H1 (cell line): ENCODE measurements at regions not wholly inside any gene's neighbourhood (a gene's known extent, or its start where the extent isn't known, plus 50 kb on each side); places are given as distances from the start of the nearest gene placed in this dataset.

Experiments used
- CTCF ChIA-PET: fragments of 300-600 bp; sonication (Branson Sonifier 250); formaldehyde crosslinking; loops from one replicate; lab custom pipeline; 2021; ENCODE audit not compliant: partially characterized antibody; lab: Charles Lee
- POLR2A ChIA-PET: fragments of 300-600 bp; sonication (Branson Sonifier 250); formaldehyde crosslinking; loops from one replicate; lab custom pipeline; 2021; ENCODE audit warnings: inconsistent platforms; ENCODE audit not compliant: partially characterized antibody; lab: Charles Lee
- DNase-seq, 2 experiments: peaks; one replicate each; pipeline versions ENCODE4 v3.0.0 to v3.0.0-alpha.2; 2010 to 2022; ENCODE audit warnings: low spot score in 2 of 2, low read depth in 1 of 2, mixed read lengths in 1 of 2
- FAIRE-seq: peaks from 2 replicates; lab custom pipeline; 2011; peaks lifted over from hg19 to GRCh38; lab: Jason Lieb, UNC
- H2AFZ ChIP-seq: 2 replicates; pipeline ENCODE4 v1.8.1; 2012; ENCODE audit warnings: low read length, inconsistent platforms
- H2AK5ac ChIP-seq: 2 replicates; pipeline ENCODE4 v1.6.1; 2013; ENCODE audit warnings: low read depth, low read length
- H2BK120ac ChIP-seq: replicated peaks from 2 replicates; pipeline ENCODE3; 2013; ENCODE audit warnings: low read depth, low read length, inconsistent platforms
- H2BK12ac ChIP-seq: 2 replicates; pipeline ENCODE4 v1.6.1; 2013; ENCODE audit warnings: low read depth, low read length
- H2BK15ac ChIP-seq: 2 replicates; pipeline ENCODE4 v1.6.1; 2013; ENCODE audit warnings: low read length
- H2BK20ac ChIP-seq: 2 replicates; pipeline ENCODE4 v1.6.1; 2013; ENCODE audit warnings: low read length
- H2BK5ac ChIP-seq: 2 replicates; pipeline ENCODE4 v1.6.1; 2013; ENCODE audit warnings: low read depth, low read length
- H3K14ac ChIP-seq: 2 replicates; pipeline ENCODE4 v1.6.1; 2013; ENCODE audit warnings: inconsistent platforms; ENCODE audit not compliant: insufficient read length
- H3K18ac ChIP-seq: 2 replicates; pipeline ENCODE4 v1.6.1; 2013; ENCODE audit warnings: low read length; ENCODE audit errors: extremely low read depth
- H3K23ac ChIP-seq: 2 replicates; pipeline ENCODE4 v1.6.1; 2013; ENCODE audit warnings: inconsistent platforms; ENCODE audit not compliant: insufficient read length
- H3K23me2 ChIP-seq: 2 replicates; pipeline ENCODE4 v1.6.1; 2013; ENCODE audit warnings: low read depth, low read length
- H3K27ac ChIP-seq: 2 replicates; pipeline ENCODE4 v1.6.1; 2011; ENCODE audit warnings: low read depth, low read length, inconsistent platforms
- H3K27me3 ChIP-seq, 4 experiments: replicated peaks in 1 of 4; 1 replicate in 1 of 4; 2 replicates in 3 of 4; pipeline versions ENCODE4 v1.6.1 to v1.8.1; 2011 to 2013; ENCODE audit warnings: low read length in 3 of 4, mild to moderate bottlenecking in 3 of 4, inconsistent platforms in 2 of 4, mixed read lengths in 2 of 4, moderate library complexity in 1 of 4; ENCODE audit not compliant: control insufficient read depth in 3 of 4, insufficient read depth in 3 of 4; ENCODE audit errors: extremely low read depth in 1 of 4
- H3K36me3 ChIP-seq, 4 experiments: 2 replicates each; pipeline versions ENCODE4 v1.6.1 to v1.8.1; 2011 to 2013; ENCODE audit warnings: mild to moderate bottlenecking in 4 of 4, low read length in 3 of 4, moderate library complexity in 2 of 4, control low read depth in 1 of 4, inconsistent platforms in 1 of 4; ENCODE audit not compliant: insufficient read depth in 4 of 4, control insufficient read depth in 2 of 4
- H3K4ac ChIP-seq: replicated peaks from 2 replicates; pipeline ENCODE3; 2013; ENCODE audit warnings: low read length, low read depth, mixed read lengths, inconsistent platforms; ENCODE audit not compliant: insufficient read length
- H3K4me1 ChIP-seq, 4 experiments: replicated peaks in 1 of 4; 1 replicate in 1 of 4; 2 replicates in 3 of 4; pipeline versions ENCODE4 v1.6.1 to v1.8.1; 2011 to 2013; ENCODE audit warnings: low read length in 3 of 4, inconsistent platforms in 2 of 4, mixed read lengths in 1 of 4; ENCODE audit not compliant: insufficient read depth in 4 of 4, control insufficient read depth in 3 of 4
- H3K4me2 ChIP-seq, 2 experiments: 2 replicates each; pipeline versions ENCODE4 v1.6.1 to v1.8.1; 2011 to 2013; ENCODE audit warnings: low read depth in 2 of 2, low read length in 2 of 2, control low read depth in 1 of 2, inconsistent platforms in 1 of 2, mild to moderate bottlenecking in 1 of 2; ENCODE audit not compliant: insufficient read depth in 1 of 2
- H3K4me3 ChIP-seq, 4 experiments: fragments of 200-600, 300-600 bp in 1 of 4; sonication (generic), shearing (Covaris generic), sonication (Bioruptor Twin) in 1 of 4; 2 replicates each; pipeline versions ENCODE4 v1.5.1 to v1.8.1; 2011 to 2016; ENCODE audit warnings: low read length in 4 of 4, low read depth in 3 of 4, control low read depth in 2 of 4, inconsistent platforms in 2 of 4, mild to moderate bottlenecking in 2 of 4, mixed read lengths in 1 of 4, moderate library complexity in 1 of 4; ENCODE audit not compliant: insufficient read depth in 2 of 4; ENCODE audit errors: extremely low read depth in 1 of 4
- H3K56ac ChIP-seq: replicated peaks from 2 replicates; pipeline ENCODE3; 2013; ENCODE audit warnings: low read depth, mild to moderate bottlenecking, mixed read lengths, low read length, inconsistent platforms; ENCODE audit not compliant: insufficient read length
- H3K79me1 ChIP-seq: 2 replicates; pipeline ENCODE4 v1.6.1; 2013; ENCODE audit warnings: low read depth, low read length, control low read depth
- H3K79me2 ChIP-seq, 2 experiments: 2 replicates each; pipeline versions ENCODE4 v1.6.1 to v1.8.1; 2012 to 2013; ENCODE audit warnings: low read length in 2 of 2, mild to moderate bottlenecking in 2 of 2, inconsistent platforms in 1 of 2; ENCODE audit not compliant: insufficient read depth in 2 of 2, control insufficient read depth in 1 of 2
- H3K9ac ChIP-seq, 4 experiments: replicated peaks in 1 of 4; 1 replicate in 1 of 4; 2 replicates in 3 of 4; pipeline versions ENCODE4 v1.6.1 to v1.8.1; 2011 to 2013; ENCODE audit warnings: low read depth in 3 of 4, low read length in 3 of 4, control low read depth in 2 of 4, mild to moderate bottlenecking in 2 of 4, moderate library complexity in 2 of 4, inconsistent platforms in 1 of 4; ENCODE audit errors: extremely low read depth in 1 of 4
- H3K9me3 ChIP-seq, 2 experiments: 2 replicates each; pipeline versions ENCODE4 v1.6.1 to v1.8.1; 2012 to 2013; ENCODE audit warnings: mild to moderate bottlenecking in 2 of 2, moderate library complexity in 2 of 2, control low read depth in 1 of 2, inconsistent platforms in 1 of 2, low read depth in 1 of 2, low read length in 1 of 2, mixed read lengths in 1 of 2; ENCODE audit not compliant: insufficient read depth in 2 of 2
- H4K20me1 ChIP-seq, 2 experiments: replicated peaks in 1 of 2; 2 replicates each; pipeline versions ENCODE3 to v1.8.1; 2011 to 2013; ENCODE audit warnings: inconsistent platforms in 2 of 2, low read length in 2 of 2, mild to moderate bottlenecking in 1 of 2; ENCODE audit not compliant: insufficient read depth in 2 of 2, control insufficient read depth in 1 of 2
- H4K5ac ChIP-seq: 2 replicates; pipeline ENCODE4 v1.6.1; 2013; ENCODE audit warnings: low read length, low read depth, mixed read lengths, inconsistent platforms; ENCODE audit not compliant: insufficient read length
- H4K8ac ChIP-seq: 2 replicates; pipeline ENCODE4 v1.8.0; 2013; ENCODE audit warnings: mild to moderate bottlenecking, moderate library complexity, low read length, inconsistent platforms; ENCODE audit not compliant: insufficient read depth; ENCODE audit errors: extremely low read depth
- H4K91ac ChIP-seq: replicated peaks from 2 replicates; pipeline ENCODE3; 2013; ENCODE audit warnings: low read length, mixed read lengths, inconsistent platforms; ENCODE audit not compliant: insufficient read length
- MAX ChIP-seq: IDR thresholded peaks from 2 replicates; pipeline ENCODE4 v1.6.1; 2012; ENCODE audit warnings: inconsistent platforms
- SP2 ChIP-seq: IDR thresholded peaks from 2 replicates; pipeline ENCODE4 v1.6.1; 2012; ENCODE audit warnings: mild to moderate bottlenecking, low read length, inconsistent platforms
- whole genome bisulfite sequencing, 2 experiments: shearing (Covaris generic) in 1 of 2; methylation state at CpG; one replicate each; pipeline versions ENCODE4 v1.1.6 to v1.1.7; 2013 to 2015; ENCODE audit warnings: low lambda C conversion rate in 2 of 2, mixed read lengths in 2 of 2, inconsistent platforms in 1 of 2, low coverage in 1 of 2, missing lambda C conversion rate in 1 of 2; ENCODE audit not compliant: insufficient replicate concordance in 2 of 2, insufficient coverage in 1 of 2, insufficient read length in 1 of 2; ENCODE audit errors: extremely low coverage in 1 of 2, missing lambda C conversion rate in 1 of 2; 5-methylcytosine and 5-hydroxymethylcytosine counted together

- H2BK12ac ChIP-seq = no peak overlapping the region
- H4K91ac ChIP-seq = no peak overlapping the region
- no peak overlapping the region for H3K4me3 ChIP-seq
- no peak overlapping the region for H3K4ac ChIP-seq
- no peak overlapping the region for H2BK5ac ChIP-seq
- no peak overlapping the region for H2AK5ac ChIP-seq
- 91% methylated on average over 13 of the region's 13 CpGs; no CpG with 5 or more reads in 1 of the 2 experiments for WGBS, 2 experiments
- H2BK120ac ChIP-seq = no peak overlapping the region
- no peak overlapping the region for H3K9ac ChIP-seq
- no peak overlapping the region for H2BK20ac ChIP-seq
- H4K20me1 ChIP-seq = no peaks in the 10 kb centered on the region
- no peak overlapping the region for H3K4me2 ChIP-seq
- no peaks in the 10 kb centered on the region for H3K79me2 ChIP-seq
- ChIA-PET POLR2A (interaction anchor here (0.6 kb wide), 1 partner anchor 77 kb away, joined by 3 read pairs; no protein-coding TSS in a partner anchor), CTCF (no interaction called here)
- no peak for FAIRE-seq
- H3K18ac ChIP-seq = no peak overlapping the region
- H3K4me1 ChIP-seq = no peaks in the 10 kb centered on the region
- no peak overlapping the region for H2AFZ ChIP-seq
- no peaks in the 10 kb centered on the region for H3K27me3 ChIP-seq
- no peaks in the 10 kb centered on the region for H3K36me3 ChIP-seq
- no peaks in the 10 kb centered on the region for H3K79me1 ChIP-seq
- H4K8ac ChIP-seq = no peak overlapping the region
- TF ChIP-seq SP2 = no peak
- no peak for TF ChIP-seq MAX
- TF ChIP-seq, all 59 proteins: peak for 0
- Histone ChIP-seq H3K14ac (no peak overlapping the region), H3K9me3 (no peaks in the 10 kb centered on the region), H3K27ac (no peak overlapping the region), H3K23ac (no peak overlapping the region), H3K56ac (no peak overlapping the region), H4K5ac (no peak overlapping the region), H2BK15ac (no peak overlapping the region), H3K23me2 (no peaks in the 10 kb centered on the region)
- DNase-seq = no peak
These were observed 477.8 kb upstream of the MKI67 start for GRCh38 chr10:128604025-128604424.
